DOHH2 (cell line): ENCODE measurements at regions not wholly inside any gene's neighbourhood (a gene's known extent, or its start where the extent isn't known, plus 50 kb on each side); places are given as distances from the start of the nearest gene placed in this dataset.

ENCODE experiments used
- H3F3A ChIP-seq: fragments of 200-600 bp; sonication (generic), shearing (Covaris generic); 2 replicates; pipeline ENCODE4 v1.6.0; 2016; ENCODE audit warnings: antibody characterized with exemption, mild to moderate bottlenecking; ENCODE audit not compliant: control insufficient read depth, insufficient read depth
- H3K27ac ChIP-seq: fragments of 200-600 bp; sonication (generic); 2 replicates; pipeline ENCODE4 v1.5.1; 2014; ENCODE audit warnings: low read depth, mild to moderate bottlenecking, low read length, moderate library complexity
- H3K27me3 ChIP-seq: fragments of 200-600 bp; sonication (generic); 2 replicates; pipeline ENCODE4 v1.6.1; 2014; ENCODE audit warnings: mild to moderate bottlenecking, low read length, mixed read lengths; ENCODE audit not compliant: control insufficient read depth
- H3K36me3 ChIP-seq: fragments of 200-600 bp; sonication (generic); 2 replicates; pipeline ENCODE4 v1.6.1; 2014; ENCODE audit warnings: mild to moderate bottlenecking, low read length, moderate library complexity, mixed read lengths; ENCODE audit not compliant: control insufficient read depth
- H3K4me1 ChIP-seq: fragments of 200-600 bp; sonication (generic); 2 replicates; pipeline ENCODE4 v1.6.1; 2014; ENCODE audit warnings: mild to moderate bottlenecking, low read length, mixed read lengths; ENCODE audit not compliant: control insufficient read depth
- H3K4me2 ChIP-seq: fragments of 200-600 bp; sonication (generic); 2 replicates; pipeline ENCODE4 v1.6.0; 2014; ENCODE audit warnings: mild to moderate bottlenecking, low read length, moderate library complexity
- H3K4me3 ChIP-seq: fragments of 200-600 bp; sonication (generic); 2 replicates; pipeline ENCODE4 v1.5.1; 2014; ENCODE audit warnings: mild to moderate bottlenecking, low read length, mixed read lengths
- H3K79me2 ChIP-seq: fragments of 200-600 bp; sonication (generic); 2 replicates; pipeline ENCODE4 v1.6.1; 2014; ENCODE audit warnings: mild to moderate bottlenecking, low read length, mixed read lengths; ENCODE audit not compliant: control insufficient read depth
- H3K9me2 ChIP-seq: fragments of 200-600 bp; sonication (generic); replicated peaks from 2 replicates; pipeline ENCODE4 v1.6.1; 2014; ENCODE audit warnings: mild to moderate bottlenecking, low read length, mixed read lengths; ENCODE audit not compliant: control insufficient read depth
- H3K9me3 ChIP-seq: fragments of 200-600 bp; sonication (generic); 2 replicates; pipeline ENCODE4 v1.6.1; 2014; ENCODE audit warnings: antibody characterized with exemption, low read length, mixed read lengths; ENCODE audit not compliant: control insufficient read depth, insufficient read depth
- H4K20me1 ChIP-seq: fragments of 200-600 bp; sonication (generic); 2 replicates; pipeline ENCODE4 v1.6.0; 2014; ENCODE audit warnings: low read depth, mild to moderate bottlenecking, antibody characterized with exemption, low read length, moderate library complexity; ENCODE audit not compliant: control insufficient read depth, insufficient read depth
- EZH2phosphoT487 ChIP-seq: fragments of 200-600 bp; sonication (generic); IDR thresholded peaks from 2 replicates; pipeline ENCODE4 v1.6.1; 2017; ENCODE audit warnings: borderline replicate concordance, mild to moderate bottlenecking, antibody characterized with exemption, low read length, moderate library complexity, mixed read lengths
- TF ChIP-seq, protein P1 (sequence below): fragments of 200-600 bp; sonication (generic); IDR thresholded peaks from one replicate; pipeline ENCODE4 v1.5.1; 2014; ENCODE audit warnings: antibody characterized with exemption, mild to moderate bottlenecking, low read depth, low read length; ENCODE audit not compliant: poor library complexity, severe bottlenecking

DNA sequence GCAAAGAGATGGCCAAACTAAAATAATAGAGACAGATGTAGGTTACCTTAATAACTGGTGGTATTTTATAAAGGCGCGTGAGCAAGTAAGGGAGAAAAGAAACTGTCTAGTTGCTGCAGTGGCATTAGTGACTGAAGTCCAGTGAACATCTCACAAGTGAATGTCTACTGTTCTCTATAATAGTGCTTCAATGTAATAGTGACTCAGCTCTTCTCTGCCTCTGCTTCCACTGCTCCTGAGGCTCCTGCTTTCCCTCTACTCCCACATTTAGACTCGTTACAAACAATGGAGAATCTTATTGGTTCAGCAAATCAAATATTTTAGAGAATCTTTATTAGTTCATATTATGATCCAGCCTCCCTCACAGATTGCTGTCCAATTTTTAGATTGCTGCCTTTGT, 779.1 kb upstream of the HTR2C start:
- Histone ChIP-seq H4K20me1 (no peaks in the 10 kb centered on the region), H3K4me1 (no peaks in the 10 kb centered on the region), H3K4me2 (no peak overlapping the region), H3K27ac (no peak overlapping the region), H3K79me2 (no peaks in the 10 kb centered on the region), H3F3A (no peaks in the 10 kb centered on the region), H3K9me2 (no peaks in the 10 kb centered on the region), H3K36me3 (no peaks in the 10 kb centered on the region), H3K27me3 (no peaks in the 10 kb centered on the region), H3K4me3 (no peak overlapping the region), H3K9me3 (no peaks in the 10 kb centered on the region)
- no peak for TF ChIP-seq EZH2phosphoT487
- TF ChIP-seq, protein P1, sequence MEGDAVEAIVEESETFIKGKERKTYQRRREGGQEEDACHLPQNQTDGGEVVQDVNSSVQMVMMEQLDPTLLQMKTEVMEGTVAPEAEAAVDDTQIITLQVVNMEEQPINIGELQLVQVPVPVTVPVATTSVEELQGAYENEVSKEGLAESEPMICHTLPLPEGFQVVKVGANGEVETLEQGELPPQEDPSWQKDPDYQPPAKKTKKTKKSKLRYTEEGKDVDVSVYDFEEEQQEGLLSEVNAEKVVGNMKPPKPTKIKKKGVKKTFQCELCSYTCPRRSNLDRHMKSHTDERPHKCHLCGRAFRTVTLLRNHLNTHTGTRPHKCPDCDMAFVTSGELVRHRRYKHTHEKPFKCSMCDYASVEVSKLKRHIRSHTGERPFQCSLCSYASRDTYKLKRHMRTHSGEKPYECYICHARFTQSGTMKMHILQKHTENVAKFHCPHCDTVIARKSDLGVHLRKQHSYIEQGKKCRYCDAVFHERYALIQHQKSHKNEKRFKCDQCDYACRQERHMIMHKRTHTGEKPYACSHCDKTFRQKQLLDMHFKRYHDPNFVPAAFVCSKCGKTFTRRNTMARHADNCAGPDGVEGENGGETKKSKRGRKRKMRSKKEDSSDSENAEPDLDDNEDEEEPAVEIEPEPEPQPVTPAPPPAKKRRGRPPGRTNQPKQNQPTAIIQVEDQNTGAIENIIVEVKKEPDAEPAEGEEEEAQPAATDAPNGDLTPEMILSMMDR: no peak

DNA sequence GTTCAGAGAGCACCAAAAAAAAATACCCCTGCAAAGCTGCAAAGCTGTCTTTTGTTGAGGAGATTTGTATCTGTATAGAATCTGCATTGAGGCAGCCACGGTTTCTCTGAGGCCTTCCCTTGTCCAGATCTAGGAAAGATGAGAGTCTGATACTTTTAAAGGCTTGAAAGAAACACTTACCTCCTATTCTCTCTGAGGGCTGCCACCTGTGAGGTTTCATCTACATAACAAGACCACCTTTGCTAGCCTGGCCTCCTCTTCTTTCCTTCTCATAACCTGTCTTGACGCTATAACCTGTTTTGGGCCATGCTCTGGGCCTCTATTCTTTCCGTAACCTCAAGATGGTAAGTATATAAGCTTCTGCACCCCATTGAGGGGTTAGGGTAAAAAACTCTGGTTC, 779.6 kb upstream of the HTR2C start:
- TF ChIP-seq, protein P1: no peak
- no peak for TF ChIP-seq EZH2phosphoT487
- no peaks in the 10 kb centered on the region for H3K4me1 ChIP-seq
- no peaks in the 10 kb centered on the region for H3K79me2 ChIP-seq
- H3F3A ChIP-seq: no peaks in the 10 kb centered on the region
- H3K9me3 ChIP-seq: no peaks in the 10 kb centered on the region
- no peaks in the 10 kb centered on the region for H3K9me2 ChIP-seq
- H3K4me3 ChIP-seq: no peak overlapping the region
- H3K27ac ChIP-seq: no peak overlapping the region
- no peaks in the 10 kb centered on the region for H3K27me3 ChIP-seq
- no peak overlapping the region for H3K4me2 ChIP-seq
- H4K20me1 ChIP-seq: no peaks in the 10 kb centered on the region
- no peaks in the 10 kb centered on the region for H3K36me3 ChIP-seq

DNA sequence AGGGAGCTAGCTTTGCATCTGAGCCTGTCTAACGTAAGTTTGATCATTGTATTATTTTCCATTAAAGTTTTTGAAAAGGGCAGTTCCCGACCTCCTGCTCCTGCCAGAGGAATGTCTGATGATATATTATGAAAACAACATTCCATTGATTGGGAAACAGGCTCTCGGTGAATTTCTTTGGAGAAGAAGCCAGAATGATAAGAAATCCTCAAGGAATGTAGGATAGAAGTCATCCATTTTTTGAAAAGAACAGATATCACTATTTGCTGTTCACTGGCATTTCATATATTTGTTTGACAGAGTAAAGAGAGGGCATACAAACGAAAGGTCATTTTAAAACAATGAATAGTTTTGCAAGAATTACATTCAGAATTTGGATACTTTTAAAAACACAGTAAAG, 781.0 kb upstream of the HTR2C start:
- H3K36me3 ChIP-seq: no peaks in the 10 kb centered on the region
- no peaks in the 10 kb centered on the region for H3K27me3 ChIP-seq
- no peaks in the 10 kb centered on the region for H3K9me2 ChIP-seq
- no peaks in the 10 kb centered on the region for H3F3A ChIP-seq
- no peaks in the 10 kb centered on the region for H3K4me1 ChIP-seq
- H3K4me3 ChIP-seq: no peak overlapping the region
- H3K27ac ChIP-seq: no peak overlapping the region
- H3K4me2 ChIP-seq: no peak overlapping the region
- no peaks in the 10 kb centered on the region for H3K79me2 ChIP-seq
- no peaks in the 10 kb centered on the region for H3K9me3 ChIP-seq
- H4K20me1 ChIP-seq: no peaks in the 10 kb centered on the region
- TF ChIP-seq, protein P1: no peak
- no peak for TF ChIP-seq EZH2phosphoT487

DNA sequence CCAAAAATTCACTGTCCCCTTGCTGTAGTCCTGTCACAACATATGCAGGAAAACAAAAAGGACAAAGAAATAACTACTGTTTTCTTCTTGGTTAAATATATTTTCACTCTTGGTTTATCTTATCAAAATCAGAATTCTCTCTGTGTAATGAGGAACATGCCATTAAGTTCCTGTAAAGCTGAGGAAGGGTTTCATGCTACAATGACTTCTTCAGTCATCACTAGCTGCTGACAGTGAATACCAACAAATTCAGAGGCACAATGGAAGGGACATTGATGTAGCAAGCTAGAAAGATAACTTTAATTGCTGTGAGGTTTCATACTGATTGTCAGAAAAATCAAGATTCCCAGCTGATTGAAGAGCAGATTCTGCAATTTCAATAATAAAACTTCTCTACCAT, 782.9 kb upstream of the HTR2C start:
- Histone ChIP-seq H3K9me2 (no peaks in the 10 kb centered on the region), H4K20me1 (no peaks in the 10 kb centered on the region), H3K27ac (no peak overlapping the region), H3F3A (no peaks in the 10 kb centered on the region), H3K4me3 (no peak overlapping the region), H3K36me3 (no peaks in the 10 kb centered on the region), H3K27me3 (no peaks in the 10 kb centered on the region), H3K9me3 (no peaks in the 10 kb centered on the region), H3K79me2 (no peaks in the 10 kb centered on the region), H3K4me1 (no peaks in the 10 kb centered on the region), H3K4me2 (no peak overlapping the region)
- TF ChIP-seq, protein P1: no peak
- no peak for TF ChIP-seq EZH2phosphoT487
